Panc1 (cell line): ENCODE measurements at regions not wholly inside any gene's neighbourhood (a gene's known extent, or its start where the extent isn't known, plus 50 kb on each side); places are given as distances from the start of the nearest gene placed in this dataset.

Experiments used
- SIN3A ChIP-seq: IDR thresholded peaks from 2 replicates; pipeline ENCODE4 v1.6.1; 2012; ENCODE audit warnings: low read depth, mild to moderate bottlenecking, low read length, moderate library complexity, borderline replicate concordance; ENCODE audit not compliant: insufficient read depth
- TCF7L2 ChIP-seq: IDR thresholded peaks from 2 replicates; pipeline ENCODE4 v1.6.1; 2011; ENCODE audit warnings: mild to moderate bottlenecking, low read depth, low read length, inconsistent platforms
- TF ChIP-seq, protein P1 (sequence below): fragments of 450-650 bp; IDR thresholded peaks from 2 replicates; pipeline ENCODE4 v1.5.1; 2017; ENCODE audit warnings: mild to moderate bottlenecking
- TF ChIP-seq, protein P2 (sequence below), 2 experiments: IDR thresholded peaks; 2 replicates each; pipeline ENCODE4 v1.6.1; 2011 to 2012; ENCODE audit warnings: low read depth in 2 of 2, control low read depth in 1 of 2, low read length in 1 of 2, mild to moderate bottlenecking in 1 of 2, moderate library complexity in 1 of 2; ENCODE audit not compliant: insufficient read depth in 1 of 2

DNA sequence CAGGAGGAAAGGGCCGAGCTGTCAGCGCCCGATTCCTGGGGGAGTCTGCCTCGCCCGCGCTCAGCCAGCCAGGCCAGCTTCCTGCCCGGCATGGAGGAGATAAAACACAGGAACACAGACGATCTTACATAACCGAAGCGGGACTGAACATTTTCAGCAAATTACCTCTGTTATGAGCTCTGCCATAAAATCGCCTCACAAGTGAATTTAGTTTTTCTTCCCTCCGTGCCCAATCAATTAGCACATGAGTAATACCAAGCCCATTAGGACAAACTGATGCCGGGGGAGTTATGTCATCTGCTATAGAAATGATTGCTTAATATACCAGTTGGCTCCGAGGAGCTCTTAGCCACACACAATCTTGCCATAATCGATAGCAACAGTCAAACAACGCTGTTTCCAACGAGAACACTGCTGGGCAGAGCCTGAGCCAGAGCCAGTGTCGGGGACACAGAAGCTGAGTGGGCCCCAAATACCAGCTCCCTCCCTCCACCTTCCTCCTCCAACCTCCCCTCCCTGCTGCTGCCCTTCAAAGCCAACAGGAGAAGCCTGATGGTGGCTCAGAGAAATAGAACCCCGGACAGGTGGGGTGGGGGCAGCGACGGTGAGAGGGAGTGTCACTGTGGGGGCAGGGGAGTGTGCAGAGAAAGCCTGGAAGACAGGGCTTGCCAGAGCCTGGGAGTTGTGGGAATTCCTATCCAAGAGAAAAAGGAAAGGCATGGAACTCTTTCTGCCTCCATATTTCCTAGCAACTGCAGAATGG lies 279.4 kb upstream of the TLE3 start:
- TF ChIP-seq, protein P1, sequence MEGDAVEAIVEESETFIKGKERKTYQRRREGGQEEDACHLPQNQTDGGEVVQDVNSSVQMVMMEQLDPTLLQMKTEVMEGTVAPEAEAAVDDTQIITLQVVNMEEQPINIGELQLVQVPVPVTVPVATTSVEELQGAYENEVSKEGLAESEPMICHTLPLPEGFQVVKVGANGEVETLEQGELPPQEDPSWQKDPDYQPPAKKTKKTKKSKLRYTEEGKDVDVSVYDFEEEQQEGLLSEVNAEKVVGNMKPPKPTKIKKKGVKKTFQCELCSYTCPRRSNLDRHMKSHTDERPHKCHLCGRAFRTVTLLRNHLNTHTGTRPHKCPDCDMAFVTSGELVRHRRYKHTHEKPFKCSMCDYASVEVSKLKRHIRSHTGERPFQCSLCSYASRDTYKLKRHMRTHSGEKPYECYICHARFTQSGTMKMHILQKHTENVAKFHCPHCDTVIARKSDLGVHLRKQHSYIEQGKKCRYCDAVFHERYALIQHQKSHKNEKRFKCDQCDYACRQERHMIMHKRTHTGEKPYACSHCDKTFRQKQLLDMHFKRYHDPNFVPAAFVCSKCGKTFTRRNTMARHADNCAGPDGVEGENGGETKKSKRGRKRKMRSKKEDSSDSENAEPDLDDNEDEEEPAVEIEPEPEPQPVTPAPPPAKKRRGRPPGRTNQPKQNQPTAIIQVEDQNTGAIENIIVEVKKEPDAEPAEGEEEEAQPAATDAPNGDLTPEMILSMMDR = no peak
- TF ChIP-seq, protein P2, sequence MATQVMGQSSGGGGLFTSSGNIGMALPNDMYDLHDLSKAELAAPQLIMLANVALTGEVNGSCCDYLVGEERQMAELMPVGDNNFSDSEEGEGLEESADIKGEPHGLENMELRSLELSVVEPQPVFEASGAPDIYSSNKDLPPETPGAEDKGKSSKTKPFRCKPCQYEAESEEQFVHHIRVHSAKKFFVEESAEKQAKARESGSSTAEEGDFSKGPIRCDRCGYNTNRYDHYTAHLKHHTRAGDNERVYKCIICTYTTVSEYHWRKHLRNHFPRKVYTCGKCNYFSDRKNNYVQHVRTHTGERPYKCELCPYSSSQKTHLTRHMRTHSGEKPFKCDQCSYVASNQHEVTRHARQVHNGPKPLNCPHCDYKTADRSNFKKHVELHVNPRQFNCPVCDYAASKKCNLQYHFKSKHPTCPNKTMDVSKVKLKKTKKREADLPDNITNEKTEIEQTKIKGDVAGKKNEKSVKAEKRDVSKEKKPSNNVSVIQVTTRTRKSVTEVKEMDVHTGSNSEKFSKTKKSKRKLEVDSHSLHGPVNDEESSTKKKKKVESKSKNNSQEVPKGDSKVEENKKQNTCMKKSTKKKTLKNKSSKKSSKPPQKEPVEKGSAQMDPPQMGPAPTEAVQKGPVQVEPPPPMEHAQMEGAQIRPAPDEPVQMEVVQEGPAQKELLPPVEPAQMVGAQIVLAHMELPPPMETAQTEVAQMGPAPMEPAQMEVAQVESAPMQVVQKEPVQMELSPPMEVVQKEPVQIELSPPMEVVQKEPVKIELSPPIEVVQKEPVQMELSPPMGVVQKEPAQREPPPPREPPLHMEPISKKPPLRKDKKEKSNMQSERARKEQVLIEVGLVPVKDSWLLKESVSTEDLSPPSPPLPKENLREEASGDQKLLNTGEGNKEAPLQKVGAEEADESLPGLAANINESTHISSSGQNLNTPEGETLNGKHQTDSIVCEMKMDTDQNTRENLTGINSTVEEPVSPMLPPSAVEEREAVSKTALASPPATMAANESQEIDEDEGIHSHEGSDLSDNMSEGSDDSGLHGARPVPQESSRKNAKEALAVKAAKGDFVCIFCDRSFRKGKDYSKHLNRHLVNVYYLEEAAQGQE (IDR thresholded peaks at IDR 0.05; ENCODE audit: insufficient read depth in 1 of 2, low read depth in 2 of 2, low read length in 1 of 2) = no peak
- TF ChIP-seq SIN3A (no peak), TCF7L2 (no peak)
